Epidermal melanocyte (primary cell): ENCODE measurements at regions not wholly inside any gene's neighbourhood (a gene's known extent, or its start where the extent isn't known, plus 50 kb on each side); places are given as distances from the start of the nearest gene placed in this dataset.

Source experiments
- DNase-seq: peaks from one replicate; pipeline ENCODE4 v3.0.0; 2011; ENCODE audit warnings: low spot score; ENCODE audit not compliant: insufficient read length

DNA sequence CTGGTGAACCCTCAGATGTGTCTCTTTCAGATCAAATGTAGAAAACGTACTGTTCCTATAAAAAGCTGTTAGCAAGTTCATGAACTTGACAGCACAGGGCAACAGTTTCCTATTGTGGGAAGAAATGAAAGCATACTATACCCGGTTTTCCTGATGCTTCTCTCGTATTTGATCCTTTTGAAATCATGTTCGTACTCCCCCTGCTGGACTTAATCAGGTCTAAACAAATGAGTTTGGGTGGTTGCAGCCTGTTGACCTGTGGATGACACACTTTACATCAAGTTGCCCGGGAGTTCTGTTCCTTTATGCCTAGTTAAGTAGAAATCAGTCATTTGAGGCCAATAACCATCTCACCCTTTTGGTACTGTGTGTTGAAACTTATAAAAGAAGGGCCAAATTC lies 1992.3 kb downstream of the MAT2B start:
- no peak for DNase-seq

DNA sequence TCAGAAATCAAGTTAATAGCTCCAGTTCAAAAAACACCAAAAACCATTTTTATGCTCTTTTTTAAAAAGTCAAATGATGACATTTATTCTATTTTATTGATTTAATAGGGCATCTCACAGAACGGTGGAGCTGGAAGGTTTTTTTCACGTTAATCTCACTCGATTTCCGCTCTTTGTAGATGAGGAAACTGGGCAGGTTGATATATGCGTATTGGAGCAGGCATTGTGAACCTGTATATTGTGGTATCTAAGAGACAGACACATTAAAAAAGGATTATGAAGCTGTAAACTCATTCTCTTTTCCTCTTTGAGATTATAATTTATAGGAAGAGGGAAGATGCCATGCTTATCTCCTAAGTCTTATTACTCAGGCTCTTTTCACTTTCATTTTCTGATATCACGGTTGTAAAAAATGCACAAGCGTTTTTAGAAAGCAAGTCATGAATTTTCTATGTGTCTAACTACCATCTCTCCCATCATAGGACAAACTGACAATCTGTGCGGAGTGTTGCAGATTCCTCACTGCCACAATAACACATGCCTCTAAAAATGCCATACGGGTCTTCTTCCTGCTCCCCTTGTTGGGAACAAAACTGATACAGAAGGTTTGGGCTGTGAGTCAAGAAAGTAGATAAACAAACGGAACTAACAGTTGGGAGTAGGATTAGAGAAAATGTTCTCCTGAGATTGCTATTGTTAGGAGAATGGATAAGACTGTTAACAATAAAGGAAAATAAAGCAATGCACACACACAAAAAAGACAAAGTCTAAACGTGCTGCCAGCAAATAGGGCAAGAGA lies 1997.7 kb downstream of the MAT2B start:
- DNase-seq, result no peak

DNA sequence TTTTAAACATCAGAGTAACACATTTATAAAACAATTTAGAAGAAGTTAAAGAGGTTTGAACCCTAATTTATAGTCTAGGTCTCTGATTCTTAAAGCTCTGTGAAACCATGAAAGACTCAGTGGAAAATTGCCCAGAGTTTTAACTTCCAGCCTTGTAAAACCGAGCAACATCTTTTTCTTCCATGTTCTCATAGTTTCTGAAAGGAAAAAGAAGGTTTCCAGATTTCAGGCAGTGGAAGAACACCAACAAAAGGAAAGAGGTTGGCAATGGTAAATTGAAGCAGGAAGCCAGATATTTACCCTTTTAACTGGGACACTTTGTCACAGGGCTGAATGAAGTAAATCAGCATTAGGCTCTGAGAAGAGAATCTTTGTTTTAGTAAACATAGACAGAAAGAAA lies 1999.3 kb downstream of the MAT2B start:
- no peak for DNase-seq

DNA sequence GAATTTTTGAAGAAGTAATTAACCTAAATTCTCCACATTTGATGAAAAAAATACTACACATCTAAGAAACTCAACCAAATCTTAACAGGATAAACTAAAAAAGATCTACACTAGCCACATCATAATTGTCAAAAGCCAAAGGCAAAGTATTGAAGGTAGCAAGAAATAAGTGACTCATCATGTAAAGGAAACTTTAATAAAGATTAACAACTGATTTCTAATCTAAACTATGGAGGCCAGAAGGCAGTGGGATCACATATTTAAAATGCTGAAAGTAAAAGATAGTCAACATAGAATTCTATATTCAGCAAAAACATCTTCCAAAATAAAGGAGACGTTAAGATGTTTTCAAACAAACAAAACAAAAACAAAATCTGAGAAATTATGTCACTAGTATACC lies 2002.9 kb downstream of the MAT2B start:
- DNase-seq, result no peak

DNA sequence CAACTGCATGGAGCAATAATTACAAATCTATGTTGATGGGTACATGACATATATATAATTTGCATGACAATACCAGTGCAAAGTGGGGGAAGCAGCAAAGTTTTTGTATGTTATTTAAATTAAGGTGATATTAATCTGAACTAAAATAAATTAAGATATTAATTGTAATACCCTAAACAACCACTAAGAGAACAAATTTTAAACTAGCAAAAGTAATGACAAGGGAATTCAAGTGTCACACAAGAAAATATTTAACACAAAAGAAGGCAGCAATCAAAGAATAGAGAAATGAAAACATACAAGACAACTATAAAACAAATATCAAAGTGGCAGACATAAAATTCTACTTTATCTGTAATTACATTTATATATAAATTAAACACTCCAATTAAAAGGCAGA lies 2003.4 kb downstream of the MAT2B start:
- no peak for DNase-seq

DNA sequence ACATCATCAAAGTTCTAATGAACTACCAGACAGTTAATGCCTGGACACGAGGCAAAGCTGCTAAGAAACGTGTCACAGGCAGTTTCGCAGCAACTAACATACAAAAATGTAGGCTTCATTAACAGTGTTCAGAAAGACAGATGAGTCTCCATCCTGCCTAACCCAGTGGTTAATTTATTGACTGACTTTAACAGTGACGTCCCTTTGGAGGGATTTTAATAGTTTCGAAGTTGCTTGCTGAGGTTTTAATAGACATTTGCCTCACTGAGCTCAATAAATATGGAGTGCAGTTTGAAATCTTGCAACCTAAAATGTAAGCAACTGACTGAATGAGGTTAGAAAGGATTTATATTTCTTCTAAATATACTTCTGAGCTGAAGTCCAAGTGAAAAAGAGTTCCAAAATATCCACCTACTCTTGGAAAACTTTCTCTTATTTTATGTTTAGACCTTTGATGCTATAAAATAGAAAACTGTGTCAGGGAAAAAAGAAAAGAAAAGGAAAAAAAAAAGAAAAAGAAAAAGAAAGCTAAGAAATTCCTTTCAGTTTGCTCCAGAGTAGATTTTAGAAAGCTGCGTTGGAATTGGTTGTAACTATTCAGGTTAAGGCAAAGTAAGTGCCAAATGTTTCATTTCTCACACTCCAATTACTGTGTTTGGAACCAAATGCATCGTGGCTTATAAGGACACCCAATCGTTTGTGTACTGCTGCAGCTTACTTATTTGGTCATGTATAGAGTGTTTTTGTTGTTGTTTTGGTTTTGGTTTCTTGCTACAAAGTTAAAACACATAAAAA lies 2016.6 kb downstream of the MAT2B start:
- DNase-seq, result no peak

DNA sequence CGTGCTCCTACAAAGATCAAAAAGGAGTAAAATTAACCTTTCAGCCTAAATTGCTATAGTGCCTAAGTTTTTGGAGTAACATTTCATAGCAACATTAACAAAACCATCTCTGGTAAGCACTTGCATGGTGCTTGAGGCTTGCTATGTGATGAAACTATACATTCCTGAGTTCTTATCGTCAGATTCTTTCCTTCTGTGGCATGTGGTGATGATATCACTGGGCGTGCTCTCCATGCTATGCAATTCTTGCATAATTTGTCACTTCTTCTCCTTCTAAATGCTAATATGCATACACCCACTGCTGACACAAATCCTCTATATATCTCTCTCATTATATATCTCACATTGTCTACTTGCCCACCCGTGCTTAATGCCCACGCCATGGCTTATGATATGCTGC lies 2019.9 kb downstream of the MAT2B start:
- DNase-seq, result no peak

DNA sequence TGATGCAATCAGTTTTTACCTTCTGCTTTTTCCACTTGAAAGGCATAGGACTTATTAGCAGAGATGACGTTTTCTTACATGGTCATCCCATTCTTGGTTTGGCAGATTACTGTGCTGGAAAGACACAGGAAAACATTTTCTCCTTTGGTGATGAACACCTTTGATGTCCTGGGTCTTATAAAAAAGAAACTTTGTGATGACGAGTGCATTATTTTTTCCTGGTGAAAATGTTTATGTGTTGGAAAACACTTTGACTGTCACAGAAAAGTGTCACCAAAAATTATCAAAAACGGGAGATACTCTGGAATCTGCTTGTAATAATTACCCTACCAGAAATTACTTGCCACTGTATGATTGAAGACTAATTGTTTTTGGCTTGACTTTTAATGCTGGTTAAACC lies 2020.9 kb downstream of the MAT2B start:
- no peak for DNase-seq

DNA sequence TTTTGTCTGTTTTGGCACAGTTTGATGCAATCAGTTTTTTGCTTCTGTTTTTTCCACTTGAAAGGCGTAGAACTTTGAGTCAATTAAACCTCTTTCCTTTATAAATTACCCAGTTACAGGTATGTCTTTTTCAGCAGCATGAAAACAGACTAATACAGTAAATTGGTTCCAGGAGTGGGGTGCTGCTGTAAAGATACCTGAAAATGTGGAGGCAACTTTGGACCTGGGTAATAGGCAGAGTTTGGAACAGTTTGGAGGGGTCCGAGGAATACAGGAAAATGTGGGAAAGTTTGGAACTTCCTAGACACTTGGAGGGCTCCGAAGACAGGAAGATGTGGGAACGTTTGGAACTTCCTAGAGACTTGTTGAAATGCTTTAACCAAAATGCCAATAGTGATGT lies 2022.2 kb downstream of the MAT2B start:
- DNase-seq, result no peak

DNA sequence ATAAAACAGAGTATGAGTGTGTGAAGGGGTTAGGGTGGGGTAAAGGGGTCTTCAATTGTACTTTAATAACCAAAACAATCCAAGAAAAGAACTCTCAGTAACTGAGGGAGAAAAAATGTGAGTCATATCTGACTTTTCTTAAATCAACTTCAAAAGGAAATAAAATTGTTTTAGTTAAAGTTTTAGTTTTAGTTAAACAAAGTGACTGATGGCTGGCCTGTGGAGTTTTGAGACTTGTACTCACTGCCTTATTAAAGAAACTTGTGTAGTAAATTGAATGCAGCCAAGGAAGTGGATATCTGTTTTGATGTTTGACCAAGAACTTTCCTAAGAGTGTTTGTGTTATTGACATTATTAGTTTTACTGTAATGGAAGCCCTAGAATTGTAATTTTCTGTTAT lies 2032.6 kb downstream of the MAT2B start:
- no peak for DNase-seq

DNA sequence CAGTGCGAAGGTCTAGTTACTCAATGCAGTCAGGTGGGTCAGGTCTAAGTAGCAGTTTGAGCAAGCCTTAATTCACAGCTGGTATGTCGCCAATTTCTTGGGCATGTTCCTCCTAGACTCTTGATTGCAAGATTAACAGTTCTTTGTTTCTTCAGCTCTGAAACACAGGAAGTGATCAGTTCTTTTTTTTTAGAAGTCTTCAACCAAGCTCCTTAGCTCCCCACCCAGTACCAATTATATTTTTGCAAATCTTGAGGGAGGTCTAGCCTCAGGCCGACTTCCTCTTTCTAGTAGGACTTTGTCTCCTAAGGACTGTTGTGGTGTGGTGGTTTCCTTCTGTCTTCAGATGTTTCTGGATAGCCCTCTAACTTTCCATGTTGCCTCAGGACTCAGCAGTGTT lies 2054.2 kb downstream of the MAT2B start:
- no peak for DNase-seq

DNA sequence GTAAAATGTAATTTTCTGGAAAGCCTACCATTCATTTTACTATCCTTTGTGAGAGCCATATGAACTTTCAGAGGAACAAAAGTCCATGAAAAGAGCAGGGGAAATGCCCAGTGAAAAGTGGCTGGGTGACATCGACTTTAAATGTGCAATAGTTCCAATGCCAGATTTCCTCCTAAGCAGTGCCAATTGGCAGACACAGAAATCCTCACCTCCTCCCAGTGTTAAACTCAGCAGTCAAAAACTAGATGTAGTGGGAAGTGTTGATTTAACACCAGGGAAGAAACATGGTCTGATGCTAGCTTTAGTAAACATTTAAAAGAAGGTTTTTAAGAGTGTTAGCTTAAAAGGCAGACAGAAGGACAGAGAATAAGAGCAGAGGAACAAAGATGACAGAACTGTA lies 2055.2 kb downstream of the MAT2B start:
- DNase-seq, result no peak

DNA sequence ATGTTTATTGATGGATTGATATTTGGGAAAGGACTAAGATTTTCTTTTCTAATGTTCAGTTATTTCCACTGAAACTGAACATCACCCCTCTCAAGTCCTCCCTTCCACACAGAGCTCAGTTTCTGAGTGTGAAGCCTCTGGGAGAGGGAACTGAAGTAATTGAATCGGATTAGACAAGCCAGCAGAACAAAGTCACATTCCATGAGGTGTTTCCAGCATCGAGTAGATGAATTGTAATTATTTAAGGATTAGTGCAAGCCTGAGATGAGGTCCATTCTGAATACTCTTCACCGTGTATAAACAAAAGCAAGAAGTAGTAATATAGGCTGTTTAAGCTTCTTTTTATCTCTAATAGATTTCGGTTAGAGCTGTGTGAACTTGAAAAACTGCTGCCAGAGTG lies 2060.5 kb downstream of the MAT2B start:
- DNase-seq, result no peak

DNA sequence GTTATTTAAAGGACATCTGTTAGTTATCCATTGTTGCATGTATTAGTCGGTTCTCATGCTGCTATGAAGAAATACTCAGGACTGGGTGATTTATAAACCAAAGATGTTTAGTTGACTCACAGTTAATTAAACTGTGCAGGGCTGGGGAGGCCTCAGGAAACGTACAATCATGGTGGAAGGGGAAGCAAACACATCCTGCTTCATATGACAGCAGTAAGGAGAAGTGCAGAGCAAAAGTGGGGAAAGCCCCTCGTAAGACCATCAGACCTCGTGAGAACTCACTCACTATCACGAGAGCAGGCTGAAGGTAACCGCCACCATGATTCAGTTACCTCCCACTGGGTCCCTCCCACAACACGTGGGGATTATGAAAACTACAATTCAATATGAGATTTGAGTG lies 2064.1 kb downstream of the MAT2B start:
- DNase-seq, result no peak

DNA sequence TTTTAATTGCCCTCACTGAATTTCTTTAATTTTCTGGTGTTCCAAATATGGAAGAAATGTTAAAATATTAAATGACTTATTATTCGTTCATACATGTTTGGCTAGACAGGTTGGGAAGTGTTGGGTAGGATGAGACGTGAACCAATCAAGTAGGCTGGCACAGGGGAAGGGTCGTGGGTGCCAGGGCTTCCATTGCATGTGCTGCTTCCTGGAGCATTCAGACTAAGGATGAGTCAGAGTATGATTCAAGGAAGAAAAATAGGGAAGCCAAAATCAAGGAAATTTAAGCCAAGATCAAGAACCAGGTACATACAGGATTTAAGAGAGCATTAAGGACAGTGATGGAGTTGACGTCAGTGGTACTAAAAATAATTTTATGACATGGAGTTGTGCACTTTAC lies 2068.0 kb downstream of the MAT2B start:
- DNase-seq, result no peak

DNA sequence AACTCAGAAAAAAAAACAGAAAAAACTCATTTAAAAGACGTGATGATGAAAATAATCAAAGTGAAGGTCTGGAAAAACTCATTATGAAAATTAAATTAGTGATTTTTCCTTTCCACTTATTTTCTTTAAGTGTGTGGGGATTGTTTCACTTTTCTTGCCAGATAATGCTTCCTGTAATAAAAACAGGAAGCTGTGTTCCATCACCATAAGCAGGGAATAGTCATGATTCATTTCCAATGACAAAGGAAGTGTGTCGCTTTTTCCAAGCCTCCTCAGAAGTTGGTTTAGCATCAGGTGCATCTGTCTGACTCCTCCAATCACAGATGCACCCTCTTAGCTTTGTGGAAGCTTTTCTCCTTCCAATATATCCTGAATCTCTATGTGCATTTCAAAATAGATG lies 2068.7 kb downstream of the MAT2B start:
- no peak for DNase-seq

DNA sequence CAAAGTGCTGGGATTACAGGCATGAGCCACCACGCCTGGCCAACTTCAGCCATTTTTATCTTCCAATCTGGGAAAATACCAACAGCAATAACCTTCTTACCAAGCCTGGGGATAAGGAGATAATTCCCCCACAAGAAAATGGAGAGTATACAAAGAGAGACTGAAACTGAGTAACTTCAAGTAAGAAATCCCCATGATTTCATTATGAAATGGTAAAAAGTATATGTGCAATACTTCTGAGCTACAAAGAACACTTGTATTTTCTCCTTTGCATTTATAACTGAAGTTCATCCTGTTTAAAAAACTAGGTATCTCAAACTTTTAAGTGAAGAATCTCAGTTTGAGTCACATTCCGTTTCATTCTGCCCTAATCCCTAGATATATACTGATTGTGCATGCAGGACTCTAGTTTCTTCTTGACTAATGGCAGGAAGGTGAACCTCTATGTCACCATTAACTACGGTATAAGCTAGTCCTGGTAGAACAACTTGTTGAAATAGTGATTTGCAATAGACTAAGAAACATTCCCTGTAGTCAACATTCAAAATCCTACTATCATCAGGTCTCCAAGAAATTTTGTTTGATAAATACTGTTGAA lies 2071.4 kb downstream of the MAT2B start:
- DNase-seq, result no peak

DNA sequence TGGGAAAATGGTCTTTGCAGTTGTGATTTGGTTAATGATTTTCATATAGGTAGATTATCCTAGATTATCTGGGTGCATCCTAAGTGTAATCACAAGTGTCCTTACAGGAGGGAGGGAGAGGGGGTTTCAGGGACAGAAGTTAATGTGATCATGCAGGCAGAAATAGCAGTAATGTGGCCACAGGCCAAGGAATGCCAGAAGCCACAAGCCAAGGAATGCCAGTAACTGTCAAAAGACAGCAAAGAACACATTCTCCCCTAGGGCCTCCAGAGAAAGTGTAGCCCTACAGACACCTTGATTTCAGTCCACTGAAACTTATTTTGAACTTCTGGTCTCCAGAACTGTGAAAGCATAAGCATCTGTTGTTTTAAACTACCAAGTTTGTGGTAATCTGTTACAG lies 2074.5 kb downstream of the MAT2B start:
- no peak for DNase-seq

DNA sequence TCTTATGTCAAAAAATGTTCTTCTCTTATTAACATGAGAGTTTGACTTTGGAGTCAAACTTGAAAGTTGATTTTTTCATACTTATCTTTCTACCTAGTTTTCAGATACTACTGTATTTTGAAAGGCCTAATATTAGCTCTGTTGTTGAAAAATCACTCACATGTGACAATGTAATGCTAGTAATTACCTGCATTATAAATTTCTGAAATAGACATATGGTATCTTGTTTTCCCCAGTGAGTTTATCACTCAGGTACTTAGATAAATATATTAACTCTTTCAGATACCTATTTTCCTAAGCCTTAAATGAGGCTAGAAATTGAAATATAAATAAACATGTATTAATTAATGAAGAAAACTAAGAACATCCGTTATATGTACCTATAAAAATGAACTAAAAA lies 2089.3 kb downstream of the MAT2B start:
- no peak for DNase-seq

DNA sequence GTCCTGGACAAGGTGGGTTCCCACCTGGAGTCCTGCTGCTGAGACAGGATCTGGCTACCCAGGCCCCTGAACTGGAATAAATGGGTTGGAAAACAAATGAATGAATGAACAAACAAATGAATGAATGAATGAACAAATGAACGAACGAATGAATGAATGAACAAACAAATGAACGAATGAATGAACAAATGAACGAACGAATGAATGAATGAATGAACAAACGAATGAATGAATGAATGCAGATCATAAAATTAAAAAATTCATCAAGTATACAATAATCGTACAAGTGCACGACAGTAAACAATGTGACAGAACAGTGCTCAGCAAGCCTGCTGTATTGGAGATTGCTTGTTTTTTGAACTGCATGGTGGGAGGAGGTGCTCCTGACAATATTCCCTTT lies 2097.1 kb downstream of the MAT2B start:
- DNase-seq, result no peak

DNA sequence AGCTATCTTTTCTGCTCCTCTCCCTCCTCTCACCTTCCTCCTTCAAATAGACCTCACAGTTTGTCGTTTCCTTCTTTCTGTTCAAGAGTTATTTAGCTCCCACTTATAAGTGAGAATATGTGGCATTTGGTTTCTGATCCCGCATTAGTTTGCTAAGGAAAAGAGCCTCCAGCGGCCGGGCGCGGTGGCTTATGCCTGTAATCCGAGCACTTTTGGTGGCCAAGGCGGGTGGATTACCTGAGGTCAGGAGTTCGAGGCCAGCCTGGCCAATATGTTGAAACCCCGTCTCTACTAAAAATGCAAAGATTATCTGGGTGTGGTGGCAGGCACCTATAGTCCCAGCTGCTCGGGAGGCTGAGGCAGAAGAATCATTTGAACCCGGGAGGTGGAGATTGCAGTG lies 2101.6 kb downstream of the MAT2B start:
- DNase-seq, result no peak

DNA sequence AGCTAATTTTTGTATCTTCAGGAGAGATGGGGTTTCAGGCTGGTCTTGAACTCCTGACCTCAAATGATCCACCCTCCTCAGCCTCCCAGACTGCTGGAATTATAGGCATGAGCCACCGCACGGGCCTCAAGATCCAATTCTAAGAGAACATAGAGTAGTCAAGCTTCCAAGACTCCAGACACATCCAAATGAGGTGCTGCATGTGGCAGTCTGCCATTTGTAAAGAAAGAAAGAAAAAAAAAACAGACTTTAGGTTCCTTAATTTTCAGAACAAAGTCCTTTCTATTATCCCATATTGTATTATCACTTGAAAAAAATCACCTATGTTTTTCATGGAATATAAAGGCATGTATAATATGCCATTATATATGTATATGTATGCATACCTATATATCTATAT lies 2104.5 kb downstream of the MAT2B start:
- no peak for DNase-seq
